ENCODE measurements at regions not wholly inside any gene's neighbourhood (a gene's known extent, or its start where the extent isn't known, plus 50 kb on each side); places are given as distances from the start of the nearest gene placed in this dataset.

DNA sequence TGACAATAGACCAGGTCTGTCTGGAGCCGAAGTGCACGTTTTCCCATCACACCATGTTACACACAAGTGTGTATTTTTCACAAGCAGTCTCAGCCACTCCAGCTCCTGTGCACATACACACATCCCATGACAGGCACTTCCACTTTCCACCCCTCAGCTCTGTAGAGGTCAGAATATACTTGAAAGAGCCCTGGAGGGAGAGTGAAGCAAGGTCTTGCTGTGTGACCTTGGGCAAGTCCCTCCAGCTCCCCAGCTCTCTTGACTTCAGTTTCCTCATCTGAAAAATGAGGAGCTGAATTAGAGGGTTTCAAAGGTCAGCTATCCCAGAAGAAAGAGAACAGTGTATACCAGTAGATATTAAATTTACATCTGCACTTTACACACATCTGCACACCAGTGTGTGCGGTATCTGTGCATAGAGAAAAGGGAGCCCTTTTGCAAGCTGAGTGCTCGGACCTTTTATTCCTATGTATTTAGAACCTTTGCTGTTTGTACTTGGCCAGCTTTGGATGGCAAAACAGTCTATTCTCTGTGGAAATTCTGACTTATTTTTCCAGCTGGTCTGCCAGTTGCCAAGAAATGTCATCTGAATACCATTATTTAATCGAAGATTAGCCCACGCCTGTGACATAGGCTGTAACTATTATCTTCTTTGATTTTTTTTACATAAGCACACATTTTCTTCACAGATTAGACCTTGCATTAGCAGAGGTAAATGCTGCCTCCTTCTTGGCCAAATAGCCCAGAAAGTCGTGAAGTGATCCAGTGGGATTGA, 528.0 kb downstream of the BNC2 start:
- Mint-ChIP-seq H3K27me3 (ENCODE audit: low read depth) (no peaks in the 10 kb centered on the region), H3K9me3 (no peaks in the 10 kb centered on the region), H3K27ac (peak overlapping the region; percentile 68), H3K4me1 (peaks cover 23% of the 10 kb centered on the region), H3K36me3 (no peaks in the 10 kb centered on the region), H3K4me3 (no peak overlapping the region)
- TF ChIP-seq, protein P1, sequence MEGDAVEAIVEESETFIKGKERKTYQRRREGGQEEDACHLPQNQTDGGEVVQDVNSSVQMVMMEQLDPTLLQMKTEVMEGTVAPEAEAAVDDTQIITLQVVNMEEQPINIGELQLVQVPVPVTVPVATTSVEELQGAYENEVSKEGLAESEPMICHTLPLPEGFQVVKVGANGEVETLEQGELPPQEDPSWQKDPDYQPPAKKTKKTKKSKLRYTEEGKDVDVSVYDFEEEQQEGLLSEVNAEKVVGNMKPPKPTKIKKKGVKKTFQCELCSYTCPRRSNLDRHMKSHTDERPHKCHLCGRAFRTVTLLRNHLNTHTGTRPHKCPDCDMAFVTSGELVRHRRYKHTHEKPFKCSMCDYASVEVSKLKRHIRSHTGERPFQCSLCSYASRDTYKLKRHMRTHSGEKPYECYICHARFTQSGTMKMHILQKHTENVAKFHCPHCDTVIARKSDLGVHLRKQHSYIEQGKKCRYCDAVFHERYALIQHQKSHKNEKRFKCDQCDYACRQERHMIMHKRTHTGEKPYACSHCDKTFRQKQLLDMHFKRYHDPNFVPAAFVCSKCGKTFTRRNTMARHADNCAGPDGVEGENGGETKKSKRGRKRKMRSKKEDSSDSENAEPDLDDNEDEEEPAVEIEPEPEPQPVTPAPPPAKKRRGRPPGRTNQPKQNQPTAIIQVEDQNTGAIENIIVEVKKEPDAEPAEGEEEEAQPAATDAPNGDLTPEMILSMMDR (IDR thresholded peaks at IDR 0.05; ENCODE audit: unreplicated experiment): no peak
- DNase-seq (ENCODE audit: low spot score in 2 of 2, unreplicated experiment in 2 of 2): no peak

DNA sequence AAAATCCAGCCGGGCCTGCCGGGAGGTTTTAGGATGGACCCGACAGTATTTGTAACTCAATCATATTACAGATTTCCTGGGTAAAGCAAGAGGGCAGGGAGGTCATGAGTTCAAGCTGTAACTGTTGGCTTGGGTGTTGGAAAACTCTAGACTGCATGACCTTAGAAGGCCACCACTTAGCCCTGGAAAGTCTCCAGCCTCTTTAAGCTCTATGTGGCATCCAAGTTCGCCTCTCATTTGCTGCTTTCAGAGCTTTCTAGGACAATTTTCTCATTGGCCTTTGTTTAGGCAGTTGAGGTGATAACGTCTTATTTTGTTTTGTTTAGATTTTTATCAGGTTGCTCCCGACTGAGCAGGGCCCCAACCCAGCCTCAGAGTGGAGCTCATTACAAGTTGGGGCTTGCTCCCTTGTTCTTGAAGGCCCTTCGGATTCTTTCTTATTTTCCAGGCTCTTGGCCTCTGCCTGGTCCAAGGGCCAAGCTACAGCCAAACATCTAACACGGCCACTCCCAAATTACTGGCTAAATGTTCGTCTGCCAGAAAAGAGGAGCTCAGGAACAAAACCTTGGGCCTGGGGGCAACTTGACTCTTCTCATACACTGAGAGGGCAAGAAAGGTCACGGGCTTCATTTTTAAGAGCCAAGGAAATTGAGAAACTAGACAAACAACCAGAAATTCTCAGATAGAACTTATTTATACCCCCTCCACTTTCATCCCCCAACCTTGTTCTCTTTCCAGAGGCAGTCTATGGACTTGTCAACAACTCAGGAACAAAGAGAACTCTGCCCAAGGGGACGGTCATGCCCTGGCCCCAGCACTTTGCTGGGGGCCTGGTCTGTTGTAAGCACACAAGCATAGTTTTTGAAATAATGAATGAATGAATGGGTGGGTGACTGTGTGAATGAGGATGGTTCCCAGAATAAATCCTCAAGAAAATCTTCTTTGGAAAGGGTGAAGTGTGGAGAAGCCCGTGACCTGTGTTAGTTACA, 526.9 kb downstream of the BNC2 start:
- TF ChIP-seq, protein P1 (IDR thresholded peaks at IDR 0.05; ENCODE audit: unreplicated experiment): no peak
- DNase-seq (ENCODE audit: low spot score in 2 of 2, unreplicated experiment in 2 of 2): no peak
- Mint-ChIP-seq H3K4me1 (peaks cover 23% of the 10 kb centered on the region), H3K9me3 (no peaks in the 10 kb centered on the region), H3K36me3 (no peaks in the 10 kb centered on the region), H3K27me3 (ENCODE audit: low read depth) (no peaks in the 10 kb centered on the region), H3K27ac (no peak overlapping the region), H3K4me3 (no peak overlapping the region)

DNA sequence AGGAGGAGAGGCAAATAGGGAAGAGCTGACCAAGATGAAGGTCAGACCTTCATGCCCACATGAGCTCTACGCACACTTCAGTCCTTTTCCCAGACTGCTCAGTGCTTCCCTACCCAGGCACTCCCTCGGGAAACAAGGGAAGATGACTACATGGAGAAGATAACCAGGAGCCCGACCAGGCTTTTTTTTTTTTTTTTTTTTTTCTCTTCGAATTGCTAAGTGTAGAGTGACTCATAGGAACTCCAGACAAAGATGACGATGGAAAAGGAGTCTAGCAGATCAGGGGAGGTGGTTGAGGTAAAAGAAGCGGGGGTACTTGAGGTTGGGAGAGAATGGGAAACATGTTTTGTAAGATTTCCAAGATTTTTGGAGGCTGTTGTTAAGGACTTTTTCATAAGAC, 526.1 kb downstream of the BNC2 start:
- H3K9me3 Mint-ChIP-seq: no peaks in the 10 kb centered on the region
- peaks cover 23% of the 10 kb centered on the region for H3K4me1 Mint-ChIP-seq
- TF ChIP-seq, protein P1 (IDR thresholded peaks at IDR 0.05; ENCODE audit: unreplicated experiment): no peak
- no peaks in the 10 kb centered on the region for H3K27me3 Mint-ChIP-seq (ENCODE audit: low read depth)
- H3K36me3 Mint-ChIP-seq: no peaks in the 10 kb centered on the region
- H3K4me3 Mint-ChIP-seq: no peak overlapping the region
- H3K27ac Mint-ChIP-seq: no peak overlapping the region
- DNase-seq (ENCODE audit: low spot score in 2 of 2, unreplicated experiment in 2 of 2): no peak

DNA sequence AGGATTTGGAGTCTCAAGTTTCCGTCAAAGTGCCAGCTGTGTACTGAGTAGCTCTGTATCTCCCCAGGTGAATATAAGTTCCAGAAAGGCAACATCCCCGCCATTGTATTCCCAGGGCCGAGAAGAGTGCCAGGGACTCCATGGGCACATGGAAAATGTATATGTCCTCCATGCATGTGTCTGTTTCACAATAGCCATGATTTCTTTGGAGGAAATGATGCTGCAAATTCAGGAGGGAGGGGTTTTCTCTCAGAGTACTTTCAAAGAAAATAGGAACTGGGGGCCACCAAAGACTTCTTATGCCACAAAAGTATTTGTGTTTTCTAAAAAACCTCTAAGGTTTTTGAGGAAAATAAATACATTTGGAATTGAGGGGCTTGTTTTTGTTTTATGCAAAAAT, 524.6 kb downstream of the BNC2 start:
- H3K4me3 Mint-ChIP-seq: no peak overlapping the region
- H3K9me3 Mint-ChIP-seq: no peaks in the 10 kb centered on the region
- TF ChIP-seq, protein P1 (IDR thresholded peaks at IDR 0.05; ENCODE audit: unreplicated experiment): no peak
- no peak overlapping the region for H3K27ac Mint-ChIP-seq
- no peak for DNase-seq (ENCODE audit: low spot score in 2 of 2, unreplicated experiment in 2 of 2)
- no peaks in the 10 kb centered on the region for H3K36me3 Mint-ChIP-seq
- H3K27me3 Mint-ChIP-seq (ENCODE audit: low read depth): no peaks in the 10 kb centered on the region
- H3K4me1 Mint-ChIP-seq: peaks cover 29% of the 10 kb centered on the region

DNA sequence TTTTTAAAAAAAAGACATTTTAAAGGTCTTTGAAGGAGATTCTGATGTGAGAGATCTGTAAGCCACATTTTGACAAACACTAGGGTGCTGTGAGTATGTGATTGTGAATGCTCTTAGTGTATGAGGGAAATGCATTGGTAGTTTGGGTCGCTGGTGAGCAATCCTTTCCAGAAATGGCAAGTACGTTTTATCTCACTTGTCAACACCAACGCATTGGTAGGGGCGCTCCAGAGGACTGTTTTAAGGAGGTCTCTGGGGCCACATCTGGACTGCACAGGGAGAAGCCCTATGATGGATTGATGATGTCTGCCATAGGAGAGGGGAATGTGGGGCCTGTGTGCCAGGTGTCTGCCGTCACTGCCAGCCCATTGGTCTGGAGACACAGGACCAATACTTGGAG, 522.6 kb downstream of the BNC2 start:
- no peaks in the 10 kb centered on the region for H3K9me3 Mint-ChIP-seq
- TF ChIP-seq, protein P1 (IDR thresholded peaks at IDR 0.05; ENCODE audit: unreplicated experiment): no peak
- no peaks in the 10 kb centered on the region for H3K36me3 Mint-ChIP-seq
- no peaks in the 10 kb centered on the region for H3K27me3 Mint-ChIP-seq (ENCODE audit: low read depth)
- no peak overlapping the region for H3K27ac Mint-ChIP-seq
- peaks cover 38% of the 10 kb centered on the region for H3K4me1 Mint-ChIP-seq
- H3K4me3 Mint-ChIP-seq: no peak overlapping the region
- DNase-seq (ENCODE audit: low spot score in 2 of 2, unreplicated experiment in 2 of 2): no peak

Measured in mesothelial cell of epicardium (in vitro differentiated cells).